Uterus (tissue), 3 donors: ENCODE measurements at regions not wholly inside any gene's neighbourhood (a gene's known extent, or its start where the extent isn't known, plus 50 kb on each side); places are given as distances from the start of the nearest gene placed in this dataset.
"Not testable (repeated sequence)": the region's sequence is repeated elsewhere in the genome, so short reads cannot be mapped to it uniquely, and the experiment has no call there.

ENCODE experiments used
- DNase-seq, 2 donors: peaks; one replicate each; pipeline ENCODE4 v3.0.0-alpha.2; 2019 to 2020
- H3K27ac ChIP-seq, 2 donors: fragments of 200-600 bp; sonication (generic); 1 replicate in 1 of 2; 2 replicates in 1 of 2; pipeline ENCODE4 v1.5.1; 2016 to 2018
- H3K27me3 ChIP-seq, 2 donors: fragments of 200-600 bp; sonication (generic); one replicate each; pipeline ENCODE4 v1.5.1; 2018 to 2019; ENCODE audit warnings: control low read depth in 1 of 2
- H3K36me3 ChIP-seq, 2 donors: fragments of 200-600 bp; sonication (generic); one replicate each; pipeline ENCODE4 v1.5.1; 2019; ENCODE audit warnings: control low read depth in 1 of 2
- H3K4me1 ChIP-seq, 2 donors: fragments of 200-600 bp; sonication (generic); one replicate each; pipeline ENCODE4 v1.5.1; 2018 to 2019; ENCODE audit warnings: control low read depth in 1 of 2
- H3K4me3 ChIP-seq, 2 donors: fragments of 200-600 bp; sonication (generic); 1 replicate in 1 of 2; 2 replicates in 1 of 2; pipeline ENCODE4 v1.5.1; 2018 to 2019; ENCODE audit warnings: mild to moderate bottlenecking in 1 of 2
- H3K9me3 ChIP-seq, 2 donors: fragments of 200-600 bp; sonication (generic); one replicate each; pipeline ENCODE4 v1.5.1; 2019; ENCODE audit warnings: control low read depth in 1 of 2
- CTCF ChIP-seq, 4 experiments: fragments of 200-600 bp in 2 of 4; fragments of 450-650 bp in 2 of 4; sonication (generic) in 2 of 4; IDR thresholded peaks; one replicate each; pipeline ENCODE4 v1.5.1; 2016 to 2019; ENCODE audit warnings: antibody characterized with exemption in 4 of 4, mild to moderate bottlenecking in 2 of 4, moderate library complexity in 1 of 4
- POLR2A ChIP-seq, 2 donors: fragments of 450-650 bp; IDR thresholded peaks; one replicate each; pipeline ENCODE4 v1.6.1; 2016; ENCODE audit warnings: antibody characterized with exemption in 2 of 2, mild to moderate bottlenecking in 1 of 2, moderate library complexity in 1 of 2
- intact Hi-C: fragments of 100-400 bp; cut with DNase I; formaldehyde crosslinking; loops from one replicate; pipeline ENCODE4 v1.15.1; 2023; ENCODE audit warnings: low total_unique reads
- donor health status: DM: yes; HTN: yes; CAD: no.

- no peaks in the 10 kb centered on the region for H3K9me3 ChIP-seq
- no peak overlapping the region for H3K4me3 ChIP-seq
- no peak overlapping the region for H3K27ac ChIP-seq
- no peaks in the 10 kb centered on the region for H3K27me3 ChIP-seq
- intact Hi-C loops, result no loop called here
- TF ChIP-seq CTCF (IDR thresholded peaks at IDR 0.05) (peak; percentile 60 to 80 (median 70)), POLR2A (IDR thresholded peaks at IDR 0.05) (no peak)
- peak; percentile 55 to 62 for DNase-seq
- H3K4me1 ChIP-seq, result no peaks in the 10 kb centered on the region
- H3K36me3 ChIP-seq, result no peaks in the 10 kb centered on the region
Measured at GRCh38 chr3:139111392-139112229, 66.9 kb upstream of the PRR23C start.

- no peak for DNase-seq
- Histone ChIP-seq H3K36me3 (no peaks in the 10 kb centered on the region), H3K27ac (no peak overlapping the region), H3K4me3 (no peak overlapping the region), H3K4me1 (no peaks in the 10 kb centered on the region), H3K27me3 (no peaks in the 10 kb centered on the region), H3K9me3 (no peaks in the 10 kb centered on the region)
- TF ChIP-seq POLR2A (IDR thresholded peaks at IDR 0.05), result no peak
- no peak for TF ChIP-seq CTCF (IDR thresholded peaks at IDR 0.05)
- intact Hi-C loops, result no loop called here
Measured at GRCh38 chr3:139112230-139112558, 67.5 kb upstream of the PRR23C start.

GRCh38 chr3:139113231-139113992, 68.7 kb upstream of the PRR23C start:
- H3K4me3 ChIP-seq, result no peak overlapping the region

GRCh38 chr3:139113993-139114375, 69.3 kb upstream of the PRR23C start:
- no peak for DNase-seq
- no peaks in the 10 kb centered on the region for H3K36me3 ChIP-seq
- TF ChIP-seq CTCF (IDR thresholded peaks at IDR 0.05) (no peak), POLR2A (IDR thresholded peaks at IDR 0.05) (no peak)
- no peak overlapping the region for H3K4me3 ChIP-seq
- H3K4me1 ChIP-seq, result no peaks in the 10 kb centered on the region
- intact Hi-C loops, result no loop called here
- H3K9me3 ChIP-seq, result no peaks in the 10 kb centered on the region
- no peaks in the 10 kb centered on the region for H3K27me3 ChIP-seq
- H3K27ac ChIP-seq, result no peak overlapping the region

More at GRCh38 chr3:139113231-139113992, 68.7 kb upstream of the PRR23C start:
- Histone ChIP-seq H3K4me1 (no peaks in the 10 kb centered on the region), H3K36me3 (no peaks in the 10 kb centered on the region), H3K27ac (no peak overlapping the region), H3K9me3 (no peaks in the 10 kb centered on the region), H3K27me3 (no peaks in the 10 kb centered on the region)
- TF ChIP-seq POLR2A (IDR thresholded peaks at IDR 0.05), result no peak
- no peak for TF ChIP-seq CTCF (IDR thresholded peaks at IDR 0.05)
- no peak for DNase-seq
- intact Hi-C loops, result no loop called here

- DNase-seq, H3K9me3 ChIP-seq, H3K4me1 ChIP-seq, H3K27me3 ChIP-seq, H3K27ac ChIP-seq, H3K4me3 ChIP-seq, H3K36me3 ChIP-seq, intact Hi-C loops: not testable (repeated sequence)
Measured at GRCh38 chr3:139116631-139117030, 71.9 kb upstream of the PRR23C start.
